ENCODE measurements at regions not wholly inside any gene's neighbourhood (a gene's known extent, or its start where the extent isn't known, plus 50 kb on each side); places are given as distances from the start of the nearest gene placed in this dataset.

GRCh38 chr5:9954869-9955268 lies 294.8 kb downstream of the ATPSCKMT start:
- Histone ChIP-seq H3K27me3 (ENCODE audit: control insufficient read depth, extremely low read depth, insufficient read depth, low read length) (no peaks in the 10 kb centered on the region), H3K9me3 (ENCODE audit: control insufficient read depth, low read depth, low read length) (no peaks in the 10 kb centered on the region), H3K9ac (ENCODE audit: control insufficient read depth, extremely low read depth, insufficient read depth, low read length) (no peak overlapping the region), H3K4me3 (ENCODE audit: control insufficient read depth in 2 of 3, extremely low read depth in 1 of 3, insufficient read depth in 2 of 3, low read depth in 1 of 3, low read length in 3 of 3) (no peak overlapping the region), H3K4me1 (ENCODE audit: control insufficient read depth, extremely low read depth, insufficient read depth, low read length) (no peaks in the 10 kb centered on the region), H3K79me2 (ENCODE audit: control insufficient read depth, insufficient read depth, low read length) (no peaks in the 10 kb centered on the region), H3K27ac (ENCODE audit: control insufficient read depth, insufficient read depth, low read length) (no peak overlapping the region), H4K20me1 (ENCODE audit: control insufficient read depth, extremely low read depth, insufficient read depth, low read length) (no peaks in the 10 kb centered on the region), H3K9me1 (ENCODE audit: control insufficient read depth, extremely low read depth, insufficient read depth, low read length) (no peaks in the 10 kb centered on the region), H3K36me3 (ENCODE audit: control insufficient read depth in 2 of 2, extremely low read depth in 1 of 2, insufficient read depth in 2 of 2, low read length in 2 of 2) (no peaks in the 10 kb centered on the region), H3K4me2 (ENCODE audit: control insufficient read depth, extremely low read depth, insufficient read depth, low read depth, low read length) (no peak overlapping the region), H2AFZ (ENCODE audit: control insufficient read depth, low read length) (no peak overlapping the region)
- TF ChIP-seq CTCF (optimal IDR thresholded peaks at IDR 0.05 in 1 of 3, IDR thresholded peaks at IDR 0.05 in 1 of 3, conservative IDR thresholded peaks at IDR 0.05 in 1 of 3; ENCODE audit: extremely low read depth in 1 of 3, insufficient read depth in 2 of 3, low read length in 3 of 3) (no peak), EZH2 (IDR thresholded peaks at IDR 0.05; ENCODE audit: low read length) (no peak)
- FAIRE-seq = no peak
- dilution Hi-C loops (cut with MboI; ENCODE audit: extremely low pct_ligation_motif_present, low sequenced_read_pairs) = no loop called here
- no peak for DNase-seq (ENCODE audit: low read depth, low spot score)

GRCh38 chr5:9953691-9954090 lies 296.0 kb downstream of the ATPSCKMT start:
- Histone ChIP-seq H3K36me3 (ENCODE audit: control insufficient read depth in 2 of 2, extremely low read depth in 1 of 2, insufficient read depth in 2 of 2, low read length in 2 of 2) (no peaks in the 10 kb centered on the region), H3K9me1 (ENCODE audit: control insufficient read depth, extremely low read depth, insufficient read depth, low read length) (no peaks in the 10 kb centered on the region), H3K27ac (ENCODE audit: control insufficient read depth, insufficient read depth, low read length) (no peak overlapping the region), H3K27me3 (ENCODE audit: control insufficient read depth, extremely low read depth, insufficient read depth, low read length) (no peaks in the 10 kb centered on the region), H3K9ac (ENCODE audit: control insufficient read depth, extremely low read depth, insufficient read depth, low read length) (no peak overlapping the region), H4K20me1 (ENCODE audit: control insufficient read depth, extremely low read depth, insufficient read depth, low read length) (no peaks in the 10 kb centered on the region), H3K4me2 (ENCODE audit: control insufficient read depth, extremely low read depth, insufficient read depth, low read depth, low read length) (no peak overlapping the region), H3K79me2 (ENCODE audit: control insufficient read depth, insufficient read depth, low read length) (no peaks in the 10 kb centered on the region), H2AFZ (ENCODE audit: control insufficient read depth, low read length) (no peak overlapping the region), H3K9me3 (ENCODE audit: control insufficient read depth, low read depth, low read length) (no peaks in the 10 kb centered on the region), H3K4me1 (ENCODE audit: control insufficient read depth, extremely low read depth, insufficient read depth, low read length) (no peaks in the 10 kb centered on the region), H3K4me3 (ENCODE audit: control insufficient read depth in 2 of 3, extremely low read depth in 1 of 3, insufficient read depth in 2 of 3, low read depth in 1 of 3, low read length in 3 of 3) (no peak overlapping the region)
- no peak for DNase-seq (ENCODE audit: low read depth, low spot score)
- no peak for TF ChIP-seq CTCF (optimal IDR thresholded peaks at IDR 0.05 in 1 of 3, IDR thresholded peaks at IDR 0.05 in 1 of 3, conservative IDR thresholded peaks at IDR 0.05 in 1 of 3; ENCODE audit: extremely low read depth in 1 of 3, insufficient read depth in 2 of 3, low read length in 3 of 3)
- no peak for TF ChIP-seq EZH2 (IDR thresholded peaks at IDR 0.05; ENCODE audit: low read length)
- dilution Hi-C loops (cut with MboI; ENCODE audit: extremely low pct_ligation_motif_present, low sequenced_read_pairs) = no loop called here
- FAIRE-seq = no peak
